SW 1271 (cell line): ENCODE measurements at regions not wholly inside any gene's neighbourhood (a gene's known extent, or its start where the extent isn't known, plus 50 kb on each side); places are given as distances from the start of the nearest gene placed in this dataset.
"Not testable (repeated sequence)": the region's sequence is repeated elsewhere in the genome, so short reads cannot be mapped to it uniquely, and the experiment has no call there.

Source experiments
- DNase-seq, 2 experiments: peaks; one replicate each; lab custom pipeline; 2025; lab: John Stamatoyannopoulos, UW

DNA sequence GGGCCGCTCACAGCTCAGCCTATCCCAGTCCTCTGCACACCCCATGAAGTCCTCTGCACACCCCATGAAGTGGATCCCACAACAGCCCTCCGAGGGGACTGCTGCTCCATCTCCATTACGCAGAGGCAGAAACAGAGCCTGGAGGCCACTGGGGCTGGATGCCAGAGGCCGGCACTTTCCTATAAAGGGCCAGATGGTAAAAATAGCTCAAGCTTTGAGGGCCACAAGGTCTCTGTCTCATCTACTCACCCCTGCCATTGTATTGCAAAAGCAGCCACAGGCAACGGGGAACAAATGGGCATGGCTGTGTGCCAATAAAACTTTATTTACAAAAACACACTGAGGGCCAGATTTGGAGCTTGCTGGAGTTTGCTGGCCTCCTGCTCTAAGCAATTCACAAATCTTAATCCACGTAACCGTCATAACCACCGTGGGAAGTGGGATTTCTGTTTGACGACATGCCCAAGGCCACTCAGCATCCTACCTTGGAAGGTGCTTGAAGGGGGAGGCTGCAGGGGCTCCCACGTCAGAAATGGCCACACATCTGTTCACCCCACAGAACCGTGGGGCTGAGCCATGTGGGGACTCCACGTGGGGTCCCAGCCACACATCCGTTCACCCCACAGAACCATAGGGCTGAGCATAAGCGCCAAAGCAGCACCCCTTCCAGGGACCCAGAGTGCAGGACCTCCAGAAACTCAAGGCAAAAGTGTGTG, 92.0 kb downstream of the NCOR2 start:
- no peak for DNase-seq

DNA sequence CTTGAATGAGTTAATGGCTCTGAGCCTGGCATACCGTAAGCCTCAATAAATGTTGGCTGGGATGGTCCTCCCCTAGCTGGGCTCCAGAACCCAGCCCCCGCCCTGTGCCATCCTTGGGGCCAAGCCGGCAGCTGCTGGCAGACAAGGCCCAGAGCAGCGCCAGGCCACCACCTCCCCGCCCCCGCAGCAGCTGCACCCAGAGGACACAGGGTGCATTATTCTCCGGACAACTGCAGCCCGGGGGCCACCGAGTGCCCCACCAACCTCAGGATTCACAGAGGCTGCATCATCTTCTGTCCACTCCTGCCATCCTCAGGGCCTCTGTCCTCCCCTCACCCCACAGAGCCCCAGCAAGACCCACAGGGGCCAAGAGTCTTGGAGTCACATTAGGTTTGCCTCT, 92.7 kb downstream of the NCOR2 start:
- no peak for DNase-seq

DNA sequence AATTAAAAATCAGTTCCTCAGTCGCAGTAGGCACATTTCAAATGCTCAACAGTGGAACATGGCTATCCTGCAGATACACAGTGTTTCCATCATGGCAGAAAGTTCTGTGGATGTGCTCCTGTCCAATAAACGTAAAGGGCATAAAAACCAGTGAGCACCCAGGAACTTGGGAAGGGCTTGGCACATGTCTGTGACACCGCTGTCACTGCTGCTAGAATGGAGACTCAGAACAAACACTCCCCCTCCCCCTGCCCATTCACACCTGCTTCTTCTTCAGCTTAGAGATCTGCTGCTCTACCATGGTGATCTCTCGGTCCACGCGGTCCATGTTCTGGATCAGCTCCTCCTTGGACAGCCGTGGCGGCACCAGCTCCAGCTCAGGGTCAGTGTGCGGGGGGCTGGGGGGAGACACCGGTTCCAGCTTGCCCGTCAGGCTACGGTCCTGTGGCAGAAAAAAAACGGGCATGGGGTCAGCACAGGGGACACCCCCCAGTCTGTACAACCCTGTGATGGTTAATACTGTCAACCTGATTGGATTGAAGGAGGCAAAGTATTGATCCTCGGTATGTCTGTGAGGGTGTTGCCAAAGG, 94.6 kb downstream of the NCOR2 start:
- no peak for DNase-seq

DNA sequence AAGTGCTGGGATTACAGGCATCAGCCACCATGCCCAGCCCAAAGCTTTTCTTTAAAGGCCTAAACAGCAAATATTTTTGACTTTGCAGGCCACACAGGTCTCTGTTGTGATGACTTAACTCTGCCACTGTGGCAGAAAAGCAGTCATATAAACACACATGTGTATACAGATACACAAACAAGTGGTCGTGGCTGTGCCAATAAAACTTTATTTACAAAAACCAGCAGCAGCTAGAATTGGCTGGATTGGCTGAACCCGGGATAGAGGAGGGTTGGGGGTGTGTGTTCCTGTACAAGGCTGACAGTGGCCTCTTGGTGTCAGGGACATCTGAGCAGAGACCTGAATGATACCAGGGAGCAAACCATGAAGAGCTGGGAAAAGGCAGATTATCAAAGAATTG, 95.6 kb downstream of the NCOR2 start:
- DNase-seq, result no peak

DNA sequence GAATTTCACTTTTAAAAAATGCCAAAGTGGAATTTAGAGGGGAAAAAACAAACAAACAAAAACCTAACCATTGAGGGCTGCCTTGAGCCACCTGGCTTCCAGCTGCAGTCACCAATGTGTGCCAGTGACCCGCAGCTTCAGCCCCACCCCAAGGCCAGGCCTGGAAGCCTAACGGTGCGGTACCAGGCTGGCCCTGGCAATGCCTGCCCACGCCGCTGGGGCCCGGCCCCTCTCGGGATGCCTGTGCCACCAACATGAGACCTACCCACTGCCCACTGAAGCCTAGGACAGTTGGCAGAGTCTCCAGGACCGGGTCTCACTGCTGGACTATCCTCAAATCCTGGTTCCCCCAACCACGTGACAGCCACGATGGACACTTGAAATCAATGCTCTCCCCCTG, 96.6 kb downstream of the NCOR2 start:
- no peak for DNase-seq

DNA sequence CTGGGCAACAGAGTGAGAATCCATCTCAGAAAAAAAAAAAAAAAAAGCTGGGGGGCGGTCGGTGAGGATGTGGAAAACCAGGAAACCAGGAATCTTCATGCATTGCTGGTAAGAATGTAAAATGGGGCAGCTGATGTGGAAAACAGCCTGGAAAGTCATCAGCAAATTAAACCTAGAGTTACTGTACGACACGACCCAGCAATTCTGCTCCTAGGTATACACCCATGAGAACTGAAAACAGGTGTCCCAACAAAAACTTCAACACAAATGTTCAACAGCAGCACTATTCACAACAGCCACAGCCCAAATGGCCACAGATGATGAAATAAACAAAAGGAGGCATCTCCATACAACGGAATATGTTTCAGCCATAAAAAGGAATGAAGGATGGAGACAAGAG, 97.3 kb downstream of the NCOR2 start:
- DNase-seq, result no peak

DNA sequence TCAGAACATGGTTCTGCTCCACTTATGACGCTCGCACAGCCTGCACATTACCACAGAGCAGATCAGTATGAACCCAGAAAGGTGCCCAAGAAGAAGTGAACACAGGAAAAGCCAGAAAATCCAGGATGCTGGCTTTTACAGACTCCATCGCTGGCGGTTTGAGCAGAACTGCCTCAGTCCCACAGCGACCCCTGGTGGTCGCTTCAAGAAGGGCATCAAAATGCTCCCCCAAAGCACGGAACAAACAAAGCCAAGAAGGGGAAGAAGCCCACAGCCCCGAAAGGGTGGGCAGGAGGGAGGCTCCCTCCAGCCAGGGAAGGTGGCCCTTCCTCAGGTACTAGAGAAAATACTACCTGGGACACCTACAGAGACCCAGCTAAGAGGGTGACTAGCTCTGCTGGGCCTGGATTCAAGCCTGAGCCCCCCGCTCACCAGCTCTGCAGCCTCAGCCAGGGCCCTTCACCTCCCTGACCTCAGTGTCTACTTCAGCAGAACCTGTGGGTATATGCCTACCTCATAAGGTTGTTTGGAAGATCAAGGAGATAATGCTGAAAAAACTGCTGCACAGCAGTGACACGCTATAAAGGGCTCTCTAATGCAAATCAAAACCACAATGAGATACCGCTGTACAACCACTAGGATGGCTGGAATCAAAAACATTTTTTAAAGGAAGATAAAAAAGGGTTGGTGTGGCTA, 98.1 kb downstream of the NCOR2 start:
- no peak for DNase-seq

DNA sequence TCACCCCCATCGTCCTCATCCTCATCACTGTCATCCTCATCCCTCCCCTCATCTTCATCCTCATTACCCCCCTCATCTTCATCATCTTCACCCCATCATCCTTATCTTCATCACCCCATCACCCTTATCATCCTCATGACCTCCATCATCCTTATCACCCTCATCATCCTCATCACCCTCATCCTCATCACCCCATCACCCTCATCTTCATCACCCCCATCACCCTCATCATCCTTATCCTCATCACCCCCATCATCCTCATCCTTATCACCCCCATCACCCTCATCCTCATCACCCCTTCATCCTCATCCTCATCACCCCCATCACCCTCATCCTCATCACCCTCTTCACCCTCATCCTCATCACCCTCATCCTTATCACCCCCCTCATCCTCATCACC, 99.9 kb downstream of the NCOR2 start:
- DNase-seq, result not testable (repeated sequence)

DNA sequence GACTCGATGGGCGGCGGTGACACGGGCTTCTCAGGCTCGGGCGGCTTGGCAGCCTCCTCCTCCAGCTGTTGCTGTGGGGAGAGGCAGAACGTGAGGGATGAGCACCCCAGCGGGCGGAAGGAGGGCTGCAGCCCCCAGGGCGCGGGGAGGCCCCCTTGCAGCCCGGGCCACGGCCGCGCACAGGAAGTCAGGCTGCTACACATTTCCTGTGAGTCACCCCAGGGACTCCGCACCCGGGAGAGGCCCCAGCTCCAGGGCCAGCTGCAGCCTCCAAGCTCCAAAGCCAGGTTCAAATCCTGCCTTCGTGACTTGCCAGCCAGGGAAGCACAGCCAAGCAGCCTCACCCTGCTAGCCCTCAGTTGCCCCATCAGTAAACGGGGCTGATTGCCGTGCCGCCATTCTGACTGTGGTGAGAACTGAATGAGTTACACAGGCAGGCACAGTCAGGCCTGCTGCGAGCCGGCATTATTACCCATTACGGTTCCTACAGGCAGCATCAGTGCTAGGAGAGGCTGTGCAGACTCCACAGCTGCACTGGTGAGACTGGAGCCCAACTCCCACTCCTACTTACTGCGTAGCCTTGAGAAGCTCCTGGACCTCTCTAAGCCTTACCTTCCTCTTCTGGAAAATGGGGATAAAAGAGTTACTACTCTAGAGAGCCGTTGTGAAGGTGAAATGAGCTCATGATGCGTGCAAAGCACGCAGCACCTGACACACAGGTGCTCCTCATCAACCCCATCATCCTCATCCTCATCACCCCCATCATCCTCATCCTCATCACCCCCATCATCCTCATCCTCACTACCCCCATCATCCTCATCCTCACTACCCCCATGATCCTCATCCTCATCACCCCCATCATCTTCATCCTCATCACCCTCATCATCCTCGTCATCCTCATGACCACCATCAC, 100.9 kb downstream of the NCOR2 start:
- peak; percentile 87 to 91 for DNase-seq

DNA sequence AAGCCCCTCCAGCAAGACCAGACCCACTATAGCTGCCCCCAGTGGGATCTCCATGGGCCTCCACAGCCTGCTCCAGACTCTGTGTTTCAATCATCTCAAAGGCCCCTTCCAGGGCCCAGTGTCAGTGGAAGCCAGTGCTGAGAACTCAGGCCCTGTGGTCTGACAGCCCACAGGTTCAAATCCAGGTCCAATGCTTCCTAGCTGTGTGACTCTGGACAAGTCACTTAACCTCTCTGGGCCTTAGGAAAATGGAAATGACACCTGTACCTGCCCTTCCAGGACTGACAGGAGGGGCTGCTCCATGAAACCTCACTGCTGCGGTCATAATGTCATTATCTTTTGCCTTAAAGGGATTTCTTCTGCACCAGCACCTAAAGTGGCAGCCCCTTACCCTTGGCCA, 101.9 kb downstream of the NCOR2 start:
- no peak for DNase-seq

DNA sequence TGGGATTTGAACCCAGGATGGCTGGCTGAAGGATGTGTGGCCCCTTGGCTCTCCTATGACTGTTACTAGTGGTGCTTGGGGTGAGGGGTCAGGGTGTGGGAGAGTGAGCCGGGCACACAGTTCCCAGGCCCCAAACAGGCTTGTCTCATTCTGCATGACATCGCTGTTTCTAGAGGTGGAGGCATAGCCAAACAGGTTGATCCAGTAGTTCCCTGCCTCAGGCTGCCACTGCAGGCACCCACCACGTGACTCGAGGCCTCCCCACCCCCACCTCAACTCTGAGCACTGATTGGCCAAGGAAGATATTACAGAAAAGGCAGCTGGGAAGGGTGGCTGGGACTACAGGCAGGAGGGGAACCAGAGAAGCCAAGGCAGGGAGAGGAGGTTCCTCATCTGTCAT, 102.6 kb downstream of the NCOR2 start:
- DNase-seq, result no peak

DNA sequence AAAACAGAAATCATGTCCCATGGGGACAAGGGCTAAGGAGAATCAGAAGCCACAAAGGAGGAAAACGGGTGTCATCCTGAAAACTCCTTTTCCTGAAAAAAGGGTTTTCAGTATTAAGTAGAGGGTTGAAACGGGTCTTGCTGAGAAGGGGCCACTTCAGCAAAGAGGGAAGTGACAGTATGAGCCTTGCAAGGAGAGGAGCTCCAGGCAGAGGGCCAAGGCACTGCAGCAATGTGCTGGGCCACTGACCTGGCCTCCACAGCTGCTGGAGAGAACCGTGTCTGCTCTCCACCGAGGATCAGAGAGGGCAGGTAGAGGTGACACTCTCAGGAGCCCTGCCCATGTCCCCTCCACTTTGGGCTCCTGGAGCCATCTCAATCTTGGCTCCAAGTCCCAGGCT, 103.3 kb downstream of the NCOR2 start:
- DNase-seq, result no peak

DNA sequence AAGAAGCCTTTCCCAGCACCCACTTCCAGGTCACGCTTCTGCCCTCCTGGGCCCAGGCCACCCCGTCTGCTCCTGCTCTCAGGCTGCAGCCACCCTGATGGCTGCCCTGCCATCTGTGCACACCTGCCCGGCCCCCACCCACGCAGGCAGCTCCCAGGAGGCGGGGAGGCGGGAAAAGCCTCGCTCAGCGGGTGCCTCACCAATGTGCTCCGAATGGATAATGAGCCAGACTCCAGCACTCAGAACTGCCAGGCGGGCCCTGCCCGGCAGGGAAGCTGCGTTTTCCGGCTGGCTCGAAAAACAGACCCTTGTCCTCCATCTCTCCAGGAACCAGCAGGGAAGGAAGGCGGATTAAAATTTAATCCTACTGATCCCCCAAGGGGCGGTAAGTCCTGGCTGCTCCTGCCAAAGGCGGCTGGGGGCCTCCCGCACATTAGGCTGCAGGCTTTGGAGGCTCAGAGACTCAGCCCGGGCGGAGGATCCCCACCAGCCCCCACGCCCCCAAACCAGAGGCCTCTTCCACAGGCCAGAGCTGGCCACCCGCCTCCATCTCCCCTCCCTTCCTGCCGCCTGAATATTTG, 104.0 kb downstream of the NCOR2 start:
- DNase-seq, result no peak

DNA sequence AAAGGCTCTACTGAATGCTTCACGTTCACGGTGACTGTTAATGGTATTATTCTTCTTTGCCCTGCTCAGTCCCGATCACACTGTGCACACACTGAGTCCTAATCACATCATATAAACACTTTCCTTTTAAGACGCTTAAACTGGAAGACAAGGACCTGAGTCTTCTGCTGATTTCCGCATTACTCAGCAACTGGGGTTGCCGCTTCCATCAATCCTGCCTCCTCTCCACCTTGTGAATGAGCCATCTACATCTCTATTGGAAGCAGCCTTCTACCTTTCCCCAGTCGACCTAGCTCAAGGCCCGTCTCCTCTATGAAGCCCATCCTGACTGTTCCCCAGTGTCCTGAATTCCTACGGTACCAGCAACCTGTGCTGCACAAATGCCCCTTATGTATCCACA, 104.7 kb downstream of the NCOR2 start:
- DNase-seq, result no peak

DNA sequence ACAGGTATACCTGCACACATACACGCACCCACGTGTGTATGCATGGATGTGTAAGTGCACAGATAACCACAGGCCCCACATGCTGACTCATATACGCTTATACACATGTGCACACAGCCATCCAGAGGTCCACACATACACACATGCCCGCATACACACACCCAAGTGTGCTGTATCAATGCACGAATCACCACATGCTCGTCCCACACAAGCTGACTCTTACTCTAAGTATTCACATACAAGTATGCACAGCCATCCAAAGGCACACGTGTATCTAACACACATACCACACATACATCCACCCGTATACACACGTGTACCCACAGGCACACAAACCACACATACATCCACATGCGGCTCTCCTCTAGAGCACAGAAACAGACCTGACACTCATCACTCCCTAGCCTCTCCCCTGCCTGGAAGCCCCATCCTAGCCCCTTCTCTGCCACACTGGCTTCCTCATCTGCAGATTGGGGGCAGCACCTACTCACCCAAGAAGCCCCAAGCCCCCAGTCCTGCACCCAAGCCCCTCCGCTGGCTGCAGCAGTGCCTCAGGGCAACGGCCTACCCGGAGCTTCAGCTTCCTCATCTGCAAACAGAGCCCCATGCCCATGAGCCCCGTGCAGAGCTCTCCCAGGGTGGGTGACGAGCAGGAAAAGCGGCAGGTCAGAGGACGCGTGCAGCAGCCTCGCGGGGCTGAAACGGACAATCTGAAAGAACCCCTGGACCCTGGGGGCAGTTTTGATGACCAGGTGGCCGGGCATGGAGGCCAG, 105.4 kb downstream of the NCOR2 start:
- DNase-seq, result no peak

DNA sequence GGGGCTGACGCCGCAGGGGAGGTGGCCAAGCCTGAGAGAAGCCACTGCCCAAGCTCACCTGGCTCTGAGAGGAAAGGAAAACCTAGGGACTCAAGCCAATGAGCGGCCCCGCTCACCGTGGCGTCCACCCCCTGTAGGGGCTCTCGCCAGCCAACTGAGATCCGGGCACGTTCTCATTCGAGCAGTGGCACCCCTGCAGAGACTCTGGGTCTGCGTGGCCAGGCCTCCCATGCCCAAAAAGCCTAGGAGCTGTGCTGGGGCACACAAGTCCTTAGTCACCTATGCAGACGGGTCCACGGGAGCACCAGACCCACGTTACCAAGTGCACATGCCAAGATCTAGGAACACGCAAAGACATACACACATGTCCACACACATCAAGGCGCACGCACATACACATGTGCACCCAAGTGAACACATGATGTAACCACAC, 106.2 kb downstream of the NCOR2 start:
- DNase-seq, result no peak

DNA sequence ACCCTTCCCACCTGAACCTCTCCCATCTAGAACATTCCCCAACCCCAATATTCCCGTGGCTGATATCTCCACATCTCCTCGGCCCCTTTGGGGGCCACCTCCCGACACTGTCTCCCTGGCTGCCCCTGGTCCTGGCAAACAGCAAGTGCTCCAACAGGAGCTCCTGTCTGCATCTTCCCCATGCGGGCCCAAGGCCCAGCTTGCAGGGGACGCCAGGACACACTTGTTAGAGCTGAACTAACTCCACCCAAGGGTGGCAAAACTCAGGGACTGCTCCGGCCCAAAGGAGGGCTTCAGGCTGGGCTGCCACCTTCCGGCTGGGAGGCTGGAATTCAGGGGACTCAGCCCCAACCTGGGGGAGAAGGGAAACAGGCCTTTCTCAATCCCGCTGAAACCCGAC, 106.6 kb downstream of the NCOR2 start:
- DNase-seq, result no peak

DNA sequence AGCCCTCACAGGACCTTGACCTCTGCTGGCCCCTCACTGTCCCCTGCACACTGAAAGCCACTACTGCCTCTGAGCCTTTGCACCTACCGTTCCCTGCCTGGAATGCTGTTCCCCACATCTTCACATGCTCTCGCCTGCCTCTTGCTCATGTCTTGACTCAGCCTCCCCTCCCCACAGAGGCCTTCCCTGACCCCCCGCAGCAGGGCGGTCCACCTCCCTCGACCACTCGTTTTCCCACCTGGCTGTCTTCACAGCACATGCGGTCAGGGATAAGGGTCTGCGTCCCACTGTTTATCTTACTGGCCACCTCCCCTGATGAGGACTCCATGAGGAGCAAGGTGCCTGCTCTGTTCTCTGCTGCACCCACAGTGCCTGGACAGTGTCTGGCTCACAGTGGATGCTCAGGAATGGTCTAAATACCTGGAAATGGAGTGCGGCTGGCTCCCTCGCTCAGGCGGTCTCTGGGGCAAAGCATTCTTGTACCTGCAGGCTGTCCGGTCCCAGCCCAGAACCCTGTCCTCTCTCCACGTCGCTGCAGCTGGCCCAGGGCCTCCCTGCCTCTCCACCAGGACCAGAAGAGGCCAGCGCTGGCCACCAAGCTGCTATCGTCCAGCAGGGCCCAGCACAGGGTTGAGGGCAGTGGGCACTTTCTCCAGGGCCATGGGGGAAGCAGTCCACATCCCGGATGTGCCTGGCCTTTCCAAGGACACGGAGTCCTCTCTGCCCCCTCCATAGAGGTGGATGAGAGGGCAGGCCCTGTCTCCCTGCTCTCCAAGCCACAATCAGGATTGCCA, 107.4 kb downstream of the NCOR2 start:
- DNase-seq, result no peak

DNA sequence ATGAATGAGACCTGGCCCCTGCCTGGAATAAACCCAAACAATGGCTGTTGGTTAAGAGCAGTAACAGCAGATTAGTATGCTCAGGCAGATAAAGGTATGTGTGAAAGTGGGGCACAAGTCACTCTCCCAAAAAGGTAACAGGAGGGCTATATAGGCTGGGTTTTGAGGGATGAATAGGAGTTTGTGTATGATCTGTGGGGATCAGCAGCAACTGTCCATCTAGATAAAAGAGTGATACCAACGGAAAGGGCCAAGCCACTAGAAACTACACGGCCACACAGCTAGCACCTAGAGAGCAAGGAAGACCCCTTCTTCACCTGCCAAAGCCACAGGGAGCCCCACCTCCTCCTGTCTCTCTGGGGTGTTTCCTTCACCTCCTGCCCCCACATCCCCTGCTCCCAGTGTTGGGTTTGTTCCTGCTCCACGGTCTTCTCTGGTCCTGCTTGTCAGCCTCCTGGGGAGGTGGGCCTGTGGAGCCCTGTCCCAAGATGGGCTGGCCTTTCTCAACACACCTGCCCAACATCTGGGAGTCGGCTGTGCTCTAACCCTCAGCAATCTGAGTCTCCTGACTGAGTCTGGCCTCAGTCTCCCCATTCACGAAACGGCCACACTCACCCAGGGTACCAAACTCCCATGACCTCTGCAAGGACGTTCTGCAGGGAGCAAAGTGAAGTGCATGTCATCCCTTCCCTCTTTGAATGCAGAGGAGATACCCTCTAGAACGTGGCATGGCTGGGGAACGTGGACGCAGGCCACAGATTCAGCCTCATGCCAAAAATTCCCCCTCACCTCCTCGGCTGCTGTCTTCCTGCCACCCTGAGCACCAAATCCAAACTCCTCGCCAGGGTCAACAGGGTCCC, 108.2 kb downstream of the NCOR2 start:
- DNase-seq, result no peak
